Common myeloid progenitor, CD34-positive (primary cell): ENCODE measurements at regions not wholly inside any gene's neighbourhood (a gene's known extent, or its start where the extent isn't known, plus 50 kb on each side); places are given as distances from the start of the nearest gene placed in this dataset.

ENCODE experiments used
- CTCF ChIA-PET: fragments of 350-600 bp; sonication (Branson Sonifier 250); formaldehyde crosslinking; loops from one replicate; lab custom pipeline; 2021; ENCODE audit warnings: antibody characterized with exemption; lab: Charles Lee
- POLR2A ChIA-PET: fragments of 350-600 bp; sonication (Branson Sonifier 250); formaldehyde crosslinking; loops from one replicate; lab custom pipeline; 2021; ENCODE audit warnings: antibody characterized with exemption; lab: Charles Lee
- DNase-seq, 3 donors: peaks; one replicate each; pipeline versions ENCODE4 v3.0.0 to v3.0.0-alpha.2; 2013
- H3K27ac ChIP-seq, 2 experiments: 1 replicate in 1 of 2; 2 replicates in 1 of 2; pipeline ENCODE4 v1.7.0; 2013; ENCODE audit warnings: inconsistent platforms in 2 of 2, low read length in 2 of 2, mild to moderate bottlenecking in 2 of 2, low read depth in 1 of 2, moderate library complexity in 1 of 2; ENCODE audit not compliant: severe bottlenecking in 2 of 2, insufficient read depth in 1 of 2, poor library complexity in 1 of 2
- H3K27me3 ChIP-seq, 5 experiments: replicated peaks in 2 of 5; 1 replicate in 3 of 5; 2 replicates in 2 of 5; pipeline versions ENCODE4 v1.6.1 to v1.7.0; 2013; ENCODE audit warnings: low read length in 4 of 5, mild to moderate bottlenecking in 2 of 5, moderate library complexity in 2 of 5, inconsistent platforms in 1 of 5; ENCODE audit not compliant: insufficient read depth in 5 of 5, control insufficient read depth in 4 of 5
- H3K36me3 ChIP-seq, 4 experiments: 1 replicate in 2 of 4; 2 replicates in 2 of 4; pipeline versions ENCODE4 v1.6.1 to v1.7.0; 2013; ENCODE audit warnings: low read length in 3 of 4, control low read depth in 1 of 4, mild to moderate bottlenecking in 1 of 4; ENCODE audit not compliant: control insufficient read depth in 4 of 4, insufficient read depth in 4 of 4
- H3K4me1 ChIP-seq, 4 experiments: 1 replicate in 3 of 4; 2 replicates in 1 of 4; pipeline versions ENCODE4 v1.6.1 to v1.7.1; 2013; ENCODE audit warnings: low read length in 3 of 4, mild to moderate bottlenecking in 3 of 4, control low read depth in 1 of 4, inconsistent platforms in 1 of 4, moderate library complexity in 1 of 4; ENCODE audit not compliant: control insufficient read depth in 4 of 4, insufficient read depth in 4 of 4; ENCODE audit errors: control extremely low read depth in 1 of 4
- H3K4me3 ChIP-seq, 7 experiments: 1 replicate in 4 of 7; 2 replicates in 3 of 7; pipeline versions ENCODE4 v1.5.1 to v1.7.0; 2013; ENCODE audit warnings: mild to moderate bottlenecking in 7 of 7, low read length in 6 of 7, moderate library complexity in 6 of 7, inconsistent platforms in 2 of 7, low read depth in 2 of 7, control low read depth in 1 of 7; ENCODE audit not compliant: insufficient read depth in 4 of 7, control insufficient read depth in 1 of 7; ENCODE audit errors: extremely low read depth in 1 of 7
- H3K9me3 ChIP-seq, 5 experiments: 1 replicate in 4 of 5; 2 replicates in 1 of 5; pipeline versions ENCODE4 v1.6.1 to v1.7.1; 2013; ENCODE audit warnings: low read length in 4 of 5, mild to moderate bottlenecking in 2 of 5, inconsistent platforms in 1 of 5, low read depth in 1 of 5, moderate library complexity in 1 of 5; ENCODE audit not compliant: control insufficient read depth in 4 of 5, insufficient read depth in 2 of 5; ENCODE audit errors: control extremely low read depth in 1 of 5
- WGBS: methylation state at CpG from one replicate; pipeline ENCODE4 v1.1.5; 2013; ENCODE audit not compliant: insufficient coverage; 5-methylcytosine and 5-hydroxymethylcytosine counted together

DNA sequence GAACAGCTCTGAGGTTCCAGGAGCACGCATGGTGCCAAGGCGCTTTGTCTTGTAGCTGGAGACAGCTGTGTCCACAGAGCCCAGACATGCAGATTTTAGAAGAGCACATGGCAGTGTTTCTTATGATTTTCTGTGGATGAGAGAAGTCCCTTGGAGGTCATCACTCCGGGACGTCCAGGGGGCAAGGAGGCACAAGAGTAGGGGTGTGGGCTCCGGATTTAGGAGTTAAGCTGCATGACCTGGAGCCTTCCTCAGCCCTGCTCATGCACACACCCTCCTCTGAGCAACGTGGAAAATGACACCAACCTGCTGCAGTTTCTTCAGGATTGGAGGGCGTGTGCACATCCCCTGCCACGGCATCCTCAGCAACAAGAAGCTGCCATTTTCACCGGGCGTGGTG, 1286.7 kb downstream of the TBC1D22A start:
- H3K4me3 ChIP-seq, result no peak overlapping the region
- H3K27ac ChIP-seq, result no peak overlapping the region
- no peaks in the 10 kb centered on the region for H3K4me1 ChIP-seq
- no peaks in the 10 kb centered on the region for H3K36me3 ChIP-seq
- H3K27me3 ChIP-seq, result peaks cover 0 to 4% (median 2%) of the 10 kb centered on the region in 5 experiments
- H3K9me3 ChIP-seq, result no peaks in the 10 kb centered on the region
- 89% methylated on average over 10 of the region's 10 CpGs for WGBS
- ChIA-PET CTCF (no interaction called here), POLR2A (no interaction called here)
- no peak for DNase-seq

DNA sequence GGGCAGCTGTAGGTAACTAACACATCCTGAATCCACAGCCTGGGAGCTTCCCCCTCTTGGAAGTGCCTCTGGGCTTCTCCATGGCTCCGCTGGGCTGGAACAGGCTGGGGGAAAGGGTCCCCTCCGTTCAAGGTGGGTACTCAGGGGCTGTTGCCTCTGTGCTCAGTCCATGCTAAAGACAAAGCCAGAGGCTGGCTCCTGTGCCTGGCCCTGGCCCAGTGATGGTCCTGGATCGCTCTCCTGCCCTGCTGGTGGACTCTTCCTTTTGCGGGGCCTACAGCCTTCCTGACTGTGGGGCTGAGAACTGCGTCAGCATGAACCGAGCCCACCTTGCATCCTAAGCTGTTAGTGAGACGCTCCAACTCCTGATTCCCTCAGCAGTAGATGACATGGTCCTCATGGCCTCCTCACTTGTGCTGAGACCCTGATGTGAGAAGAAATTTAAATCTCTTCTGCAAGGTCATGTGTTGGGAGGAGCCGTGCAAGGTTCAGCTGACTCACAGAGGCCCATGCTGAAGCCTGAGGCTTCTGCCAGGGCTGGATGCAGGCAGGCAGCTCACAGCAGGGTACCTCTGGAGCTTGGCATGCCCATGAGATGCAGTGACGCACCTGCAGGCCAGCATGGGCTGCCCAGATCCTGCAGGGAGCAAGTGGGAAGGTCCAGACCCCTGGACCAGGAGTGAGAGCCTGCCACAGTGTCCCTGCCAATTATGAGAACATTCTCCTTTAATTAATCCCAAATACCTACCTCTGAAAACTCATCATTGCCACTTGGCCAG, 1285.5 kb downstream of the TBC1D22A start:
- ChIA-PET CTCF (no interaction called here), POLR2A (no interaction called here)
- H3K4me1 ChIP-seq, result no peaks in the 10 kb centered on the region
- WGBS, result 96% methylated on average over 8 of the region's 9 CpGs
- H3K27ac ChIP-seq, result no peak overlapping the region
- H3K9me3 ChIP-seq, result no peaks in the 10 kb centered on the region
- H3K4me3 ChIP-seq, result no peak overlapping the region
- H3K27me3 ChIP-seq, result peaks cover 0 to 4% (median 2%) of the 10 kb centered on the region in 5 experiments
- no peaks in the 10 kb centered on the region for H3K36me3 ChIP-seq
- no peak for DNase-seq

DNA sequence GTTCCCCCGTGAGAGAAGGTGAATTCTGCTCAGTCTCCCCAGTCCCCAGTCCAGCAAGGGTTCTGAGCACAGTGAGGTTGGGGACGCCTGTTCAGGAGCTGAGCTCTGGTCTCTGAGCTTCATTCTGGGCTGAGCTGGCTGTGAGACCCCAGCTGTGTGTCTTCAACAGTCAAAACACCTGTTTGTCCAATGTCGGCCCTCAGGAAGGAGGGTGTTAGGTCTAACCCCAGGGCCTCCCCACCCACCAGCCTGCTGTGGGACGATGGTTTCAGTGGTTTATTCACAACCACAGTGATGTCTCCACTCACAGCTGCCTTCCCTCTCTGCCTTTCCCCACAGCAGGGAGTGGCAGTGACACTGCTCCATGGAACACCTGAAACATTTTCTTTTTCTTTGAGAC, 1282.9 kb downstream of the TBC1D22A start:
- H3K27ac ChIP-seq, result no peak overlapping the region
- ChIA-PET POLR2A (no interaction called here), CTCF (no interaction called here)
- WGBS, result 63% methylated on average over 3 of the region's 4 CpGs
- H3K4me3 ChIP-seq, result no peak overlapping the region
- DNase-seq, result peak in 2 of 3 donors; percentile 9 to 12
- no peaks in the 10 kb centered on the region for H3K4me1 ChIP-seq
- H3K27me3 ChIP-seq, result peaks cover 0 to 4% (median 2%) of the 10 kb centered on the region in 5 experiments
- no peaks in the 10 kb centered on the region for H3K36me3 ChIP-seq
- H3K9me3 ChIP-seq, result no peaks in the 10 kb centered on the region

DNA sequence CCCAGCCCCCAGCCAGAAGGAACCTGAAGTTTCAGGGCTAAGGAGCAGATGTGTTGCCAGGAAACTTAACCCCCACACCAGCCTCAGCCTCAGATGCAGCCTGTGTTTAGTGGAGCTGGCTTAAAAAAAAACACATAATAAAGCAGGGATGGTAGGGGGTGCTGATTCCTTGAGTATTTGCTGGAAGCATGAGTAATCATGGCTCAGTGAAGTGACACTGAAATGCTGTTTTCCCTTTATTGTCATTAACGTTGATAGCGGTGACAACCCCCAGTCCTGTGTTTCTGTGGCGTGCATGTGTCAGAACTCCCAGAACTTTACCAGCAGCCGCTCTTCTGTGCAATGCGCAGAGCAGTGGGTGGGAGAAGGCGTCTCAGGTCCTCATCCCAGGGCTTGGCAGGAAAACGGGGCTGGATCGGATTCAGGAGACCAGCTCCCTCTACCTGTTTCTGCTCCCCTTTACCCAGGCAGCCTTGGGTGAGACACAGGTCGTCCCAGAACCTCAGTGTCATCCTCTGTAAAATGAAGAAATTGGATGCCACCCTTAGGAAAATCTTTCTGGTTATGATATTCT, 1282.1 kb downstream of the TBC1D22A start:
- ChIA-PET POLR2A (no interaction called here), CTCF (no interaction called here)
- Histone ChIP-seq H3K4me3 (no peak overlapping the region), H3K9me3 (no peaks in the 10 kb centered on the region), H3K27ac (no peak overlapping the region), H3K4me1 (no peaks in the 10 kb centered on the region), H3K36me3 (no peaks in the 10 kb centered on the region), H3K27me3 (peaks cover 0 to 4% (median 2%) of the 10 kb centered on the region in 5 experiments)
- WGBS, result 91% methylated on average over 5 of the region's 9 CpGs
- peak in 2 of 3 donors; percentile 7 to 14 for DNase-seq

DNA sequence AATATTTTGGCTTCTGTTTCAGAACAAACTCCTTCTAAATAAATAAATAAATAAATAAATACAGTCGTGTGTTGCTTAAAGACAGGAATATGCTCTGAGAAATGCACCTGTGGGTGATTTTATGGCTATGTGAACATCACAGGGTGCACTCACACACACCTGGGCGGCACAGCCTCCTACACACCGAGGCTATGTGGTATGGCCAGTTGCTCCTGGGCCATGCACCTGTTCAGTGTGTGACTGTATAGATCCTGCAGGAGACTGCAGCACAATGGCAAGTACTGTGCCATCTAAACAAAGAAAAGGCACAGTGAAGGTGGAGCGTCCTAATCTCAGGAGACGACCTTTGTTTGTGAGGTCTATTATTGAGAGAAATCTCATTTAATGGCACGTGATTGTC, 1281.1 kb downstream of the TBC1D22A start:
- H3K27me3 ChIP-seq, result peaks cover 0 to 4% (median 2%) of the 10 kb centered on the region in 5 experiments
- no peaks in the 10 kb centered on the region for H3K4me1 ChIP-seq
- ChIA-PET CTCF (no interaction called here), POLR2A (no interaction called here)
- H3K9me3 ChIP-seq, result peaks cover 0 to 2% (median 0%) of the 10 kb centered on the region in 5 experiments
- DNase-seq, result no peak
- H3K4me3 ChIP-seq, result no peak overlapping the region
- no peaks in the 10 kb centered on the region for H3K36me3 ChIP-seq
- WGBS, result 86% methylated on average over 4 of the region's 6 CpGs
- no peak overlapping the region for H3K27ac ChIP-seq

DNA sequence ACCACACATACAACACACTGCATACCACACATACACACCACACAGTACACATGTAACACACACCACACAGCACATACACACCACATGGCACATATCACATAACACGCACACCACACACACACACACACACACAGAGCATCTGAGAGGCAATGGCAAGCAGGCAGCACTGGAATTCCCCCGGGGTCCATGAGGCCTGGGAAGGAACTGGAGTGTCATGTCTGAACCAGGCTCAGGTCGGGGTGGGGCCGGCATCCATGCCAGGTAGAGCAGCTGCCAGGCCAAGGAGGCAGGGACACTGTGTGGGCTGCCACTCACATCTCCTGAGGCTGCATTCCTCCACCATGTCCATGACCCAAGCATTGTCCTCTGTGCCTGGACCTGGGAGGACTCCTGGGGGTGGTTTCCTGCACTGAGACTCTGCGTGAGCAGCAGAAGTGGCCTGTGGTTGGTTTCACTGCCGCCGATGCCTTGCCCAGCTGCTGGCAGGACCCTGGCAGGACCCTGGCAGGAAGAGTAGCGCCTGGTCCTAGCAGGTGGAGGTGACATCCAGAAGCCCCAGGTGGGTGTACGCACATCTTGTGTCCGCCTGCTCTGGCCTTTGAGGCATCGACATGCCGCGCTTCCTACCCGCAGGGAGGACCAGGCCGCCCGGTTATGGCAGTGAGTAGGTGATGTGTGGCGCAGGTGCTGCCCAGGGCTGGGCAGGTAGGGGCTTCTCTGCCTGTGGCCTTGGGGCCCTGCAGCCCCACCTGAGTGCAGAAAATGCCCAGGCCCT, 1280.4 kb downstream of the TBC1D22A start:
- CTCF ChIA-PET, result no interaction called here
- Histone ChIP-seq H3K9me3 (peaks cover 0 to 2% (median 0%) of the 10 kb centered on the region in 5 experiments), H3K27me3 (peaks cover 0 to 4% (median 2%) of the 10 kb centered on the region in 5 experiments), H3K4me3 (no peak overlapping the region), H3K27ac (no peak overlapping the region), H3K4me1 (no peaks in the 10 kb centered on the region), H3K36me3 (no peaks in the 10 kb centered on the region)
- POLR2A ChIA-PET, result no interaction called here
- WGBS, result 98% methylated on average over 13 of the region's 17 CpGs
- DNase-seq, result no peak

DNA sequence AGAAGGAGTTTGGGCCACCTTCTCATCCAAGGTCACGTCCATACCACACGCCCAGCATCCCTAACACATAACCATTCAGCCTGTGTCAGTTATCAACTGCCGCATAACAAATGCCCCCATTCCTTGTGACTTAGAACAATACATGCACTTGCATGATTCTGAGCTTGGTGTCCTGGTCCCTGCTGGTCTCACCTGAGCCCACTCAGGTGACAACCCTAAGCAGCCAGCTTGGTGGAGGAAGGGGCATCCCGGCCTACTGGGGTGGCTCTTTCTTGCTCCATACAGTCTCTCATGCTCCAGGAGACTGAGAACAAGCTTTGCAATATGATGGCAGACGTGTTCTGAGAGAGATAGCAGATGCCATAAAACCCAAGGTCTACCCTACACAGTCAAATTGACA, 1276.9 kb downstream of the TBC1D22A start:
- WGBS, result 97% methylated on average over 4 of the region's 5 CpGs
- Histone ChIP-seq H3K36me3 (no peaks in the 10 kb centered on the region), H3K4me3 (no peak overlapping the region), H3K4me1 (no peaks in the 10 kb centered on the region), H3K27ac (no peak overlapping the region), H3K27me3 (peaks cover 0 to 4% (median 0%) of the 10 kb centered on the region in 5 experiments), H3K9me3 (peaks cover 0 to 2% (median 0%) of the 10 kb centered on the region in 5 experiments)
- ChIA-PET POLR2A (no interaction called here), CTCF (no interaction called here)
- no peak for DNase-seq
